ENCODE measurements at regions not wholly inside any gene's neighbourhood (a gene's known extent, or its start where the extent isn't known, plus 50 kb on each side); places are given as distances from the start of the nearest gene placed in this dataset.

- TF ChIP-seq, protein P1, sequence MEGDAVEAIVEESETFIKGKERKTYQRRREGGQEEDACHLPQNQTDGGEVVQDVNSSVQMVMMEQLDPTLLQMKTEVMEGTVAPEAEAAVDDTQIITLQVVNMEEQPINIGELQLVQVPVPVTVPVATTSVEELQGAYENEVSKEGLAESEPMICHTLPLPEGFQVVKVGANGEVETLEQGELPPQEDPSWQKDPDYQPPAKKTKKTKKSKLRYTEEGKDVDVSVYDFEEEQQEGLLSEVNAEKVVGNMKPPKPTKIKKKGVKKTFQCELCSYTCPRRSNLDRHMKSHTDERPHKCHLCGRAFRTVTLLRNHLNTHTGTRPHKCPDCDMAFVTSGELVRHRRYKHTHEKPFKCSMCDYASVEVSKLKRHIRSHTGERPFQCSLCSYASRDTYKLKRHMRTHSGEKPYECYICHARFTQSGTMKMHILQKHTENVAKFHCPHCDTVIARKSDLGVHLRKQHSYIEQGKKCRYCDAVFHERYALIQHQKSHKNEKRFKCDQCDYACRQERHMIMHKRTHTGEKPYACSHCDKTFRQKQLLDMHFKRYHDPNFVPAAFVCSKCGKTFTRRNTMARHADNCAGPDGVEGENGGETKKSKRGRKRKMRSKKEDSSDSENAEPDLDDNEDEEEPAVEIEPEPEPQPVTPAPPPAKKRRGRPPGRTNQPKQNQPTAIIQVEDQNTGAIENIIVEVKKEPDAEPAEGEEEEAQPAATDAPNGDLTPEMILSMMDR (IDR thresholded peaks at IDR 0.05; ENCODE audit: low read depth, low read length) = no peak
- TF ChIP-seq MAX (IDR thresholded peaks at IDR 0.05; ENCODE audit: low read depth, low read length) = no peak
Measured at GRCh38 chr11:97574976-97575665, 1185.3 kb downstream of the JRKL start.

All from NB4 (cell line).